OCI-LY1 (cell line): ENCODE measurements at regions not wholly inside any gene's neighbourhood (a gene's known extent, or its start where the extent isn't known, plus 50 kb on each side); places are given as distances from the start of the nearest gene placed in this dataset.

ENCODE experiments used
- H2AFZ ChIP-seq: fragments of 200-600 bp; sonication (generic), shearing (Covaris generic); 2 replicates; pipeline ENCODE4 v1.6.0; 2014; ENCODE audit warnings: antibody characterized with exemption, mild to moderate bottlenecking, low read length
- H3F3A ChIP-seq: fragments of 200-600 bp; sonication (generic), shearing (Covaris generic); 2 replicates; pipeline ENCODE4 v1.6.0; 2014; ENCODE audit warnings: mild to moderate bottlenecking, antibody characterized with exemption, low read length, moderate library complexity; ENCODE audit not compliant: insufficient read depth
- H3K27ac ChIP-seq: fragments of 200-600 bp; sonication (generic); 2 replicates; pipeline ENCODE4 v1.5.1; 2014; ENCODE audit warnings: low read length, mixed run types, mild to moderate bottlenecking, low read depth; ENCODE audit not compliant: poor library complexity, severe bottlenecking
- H3K27me3 ChIP-seq: fragments of 200-600 bp; sonication (generic); 2 replicates; pipeline ENCODE4 v1.6.0; 2014; ENCODE audit warnings: antibody characterized with exemption, mild to moderate bottlenecking, low read length, moderate library complexity; ENCODE audit not compliant: insufficient read depth
- H3K36me3 ChIP-seq: fragments of 200-600 bp; sonication (generic); 2 replicates; pipeline ENCODE4 v1.6.1; 2014; ENCODE audit warnings: mild to moderate bottlenecking, antibody characterized with exemption, low read length, moderate library complexity, mixed read lengths; ENCODE audit not compliant: insufficient read depth
- H3K4me1 ChIP-seq: fragments of 200-600 bp; sonication (generic); 2 replicates; pipeline ENCODE4 v1.5.1; 2014; ENCODE audit warnings: mild to moderate bottlenecking, low read length, moderate library complexity; ENCODE audit not compliant: insufficient read depth, severe bottlenecking
- H3K4me2 ChIP-seq: fragments of 200-600 bp; sonication (generic), shearing (Covaris generic); 2 replicates; pipeline ENCODE4 v1.6.1; 2014; ENCODE audit warnings: low read length
- H3K4me3 ChIP-seq: fragments of 200-600 bp; sonication (generic); 2 replicates; pipeline ENCODE4 v1.5.1; 2014; ENCODE audit warnings: low read length, low read depth, mild to moderate bottlenecking, mixed read lengths; ENCODE audit not compliant: poor library complexity, severe bottlenecking
- H3K79me2 ChIP-seq: fragments of 200-600 bp; shearing (Covaris generic); 2 replicates; pipeline ENCODE4 v1.6.1; 2016; ENCODE audit warnings: mixed run types, low read length, mixed read lengths; ENCODE audit not compliant: insufficient read depth
- H3K9ac ChIP-seq: fragments of 200-600 bp; sonication (generic), shearing (Covaris generic); 2 replicates; pipeline ENCODE4 v1.6.1; 2014; ENCODE audit warnings: mild to moderate bottlenecking, low read length, mixed read lengths
- H3K9me2 ChIP-seq: fragments of 200-600 bp; sonication (generic), shearing (Covaris generic); 2 replicates; pipeline ENCODE4 v1.6.1; 2014; ENCODE audit warnings: low read depth, mild to moderate bottlenecking, low read length, mixed read lengths
- H3K9me3 ChIP-seq: fragments of 200-600 bp; shearing (Covaris generic); 2 replicates; pipeline ENCODE4 v1.6.1; 2014; ENCODE audit warnings: low read length, mixed read lengths
- H4K20me1 ChIP-seq: fragments of 200-600 bp; sonication (generic), shearing (Covaris generic); 2 replicates; pipeline ENCODE4 v1.6.0; 2016; ENCODE audit warnings: mild to moderate bottlenecking, low read length; ENCODE audit not compliant: insufficient read depth
- CTCF ChIP-seq: fragments of 200-600 bp; sonication (generic), shearing (Covaris generic); IDR thresholded peaks from 2 replicates; pipeline ENCODE4 v1.5.1; 2017; ENCODE audit warnings: mild to moderate bottlenecking, antibody characterized with exemption, low read length, moderate library complexity, mixed read lengths
- EZH2 ChIP-seq: fragments of 200-600 bp; sonication (generic), shearing (Covaris generic); IDR thresholded peaks from 2 replicates; pipeline ENCODE4 v1.8.0; 2017; ENCODE audit warnings: borderline replicate concordance, mixed run types, mild to moderate bottlenecking, antibody characterized with exemption, low read length, moderate library complexity, mixed read lengths

- no peak overlapping the region for H3K4me3 ChIP-seq
- H2AFZ ChIP-seq = no peak overlapping the region
- H3K4me1 ChIP-seq = no peaks in the 10 kb centered on the region
- no peaks in the 10 kb centered on the region for H3K36me3 ChIP-seq
- H3K9ac ChIP-seq = no peak overlapping the region
- H3K9me3 ChIP-seq = no peaks in the 10 kb centered on the region
- no peaks in the 10 kb centered on the region for H3K9me2 ChIP-seq
- H3K4me2 ChIP-seq = no peak overlapping the region
- H3F3A ChIP-seq = no peaks in the 10 kb centered on the region
- peaks cover 5% of the 10 kb centered on the region; the same call in 1 of the 2 replicates for H3K27me3 ChIP-seq
- TF ChIP-seq CTCF (no peak), EZH2 (no peak)
- H3K27ac ChIP-seq = no peak overlapping the region
- no peaks in the 10 kb centered on the region for H3K79me2 ChIP-seq
- H4K20me1 ChIP-seq = no peaks in the 10 kb centered on the region
These were observed 512.7 kb downstream of the SHQ1 start for GRCh38 chr3:72335458-72336095.

DNA sequence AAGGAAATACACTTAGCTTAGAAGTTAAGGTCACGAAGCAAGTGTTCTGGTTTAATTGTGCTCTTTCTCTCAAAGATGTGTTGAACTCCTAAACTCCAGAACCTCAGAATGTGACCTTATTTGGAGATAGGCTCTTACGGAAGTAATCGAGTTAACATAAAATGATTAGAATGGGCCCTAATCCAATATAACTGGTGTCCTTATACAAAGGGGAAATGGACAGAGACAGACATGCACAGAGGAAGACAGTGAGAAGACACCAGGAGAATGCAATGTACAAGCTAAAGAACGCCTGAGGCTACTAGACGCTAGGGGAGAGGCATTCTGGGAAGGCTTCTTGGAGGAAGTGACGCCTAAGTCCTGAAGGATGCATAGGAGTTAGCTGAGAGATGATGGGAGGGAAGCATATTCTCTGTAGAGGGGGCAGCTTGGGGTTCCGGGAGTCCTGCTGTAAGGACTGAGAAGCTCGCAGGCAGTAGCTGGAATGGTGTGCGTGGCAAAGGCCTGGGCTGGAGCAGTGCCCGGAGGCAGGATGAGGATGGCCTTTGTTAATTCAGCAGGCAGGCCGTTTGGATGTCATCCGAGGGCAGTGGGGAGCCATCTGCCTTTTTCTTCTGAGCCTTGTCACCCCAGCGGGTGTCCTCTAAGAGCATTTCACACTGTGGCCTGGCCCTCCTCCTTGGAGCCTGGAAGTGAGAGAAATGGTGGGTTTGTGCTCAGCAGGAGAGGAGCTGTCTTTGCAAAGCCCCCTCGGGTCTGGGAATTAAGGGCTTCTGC lies 513.4 kb downstream of the SHQ1 start:
- Histone ChIP-seq H3K27ac (no peak overlapping the region), H3K9ac (no peak overlapping the region), H2AFZ (no peak overlapping the region), H3K36me3 (no peaks in the 10 kb centered on the region), H3K27me3 (peaks cover 5% of the 10 kb centered on the region; the same call in 1 of the 2 replicates), H3K4me2 (no peak overlapping the region), H3K9me2 (no peaks in the 10 kb centered on the region), H3K9me3 (no peaks in the 10 kb centered on the region), H3K4me1 (no peaks in the 10 kb centered on the region), H4K20me1 (no peaks in the 10 kb centered on the region), H3K4me3 (no peak overlapping the region), H3K79me2 (no peaks in the 10 kb centered on the region), H3F3A (no peaks in the 10 kb centered on the region)
- TF ChIP-seq CTCF (no peak), EZH2 (no peak)

GRCh38 chr3:72332689-72333088 lies 515.6 kb downstream of the SHQ1 start:
- no peak overlapping the region for H2AFZ ChIP-seq
- H3K9me2 ChIP-seq = no peaks in the 10 kb centered on the region
- H3K27me3 ChIP-seq = peaks cover 5% of the 10 kb centered on the region; the same call in 1 of the 2 replicates
- no peak overlapping the region for H3K4me2 ChIP-seq
- no peaks in the 10 kb centered on the region for H3K36me3 ChIP-seq
- no peaks in the 10 kb centered on the region for H3K9me3 ChIP-seq
- no peaks in the 10 kb centered on the region for H4K20me1 ChIP-seq
- TF ChIP-seq EZH2 (no peak), CTCF (no peak)
- no peak overlapping the region for H3K27ac ChIP-seq
- H3K4me1 ChIP-seq = no peaks in the 10 kb centered on the region
- no peak overlapping the region for H3K4me3 ChIP-seq
- no peaks in the 10 kb centered on the region for H3F3A ChIP-seq
- H3K9ac ChIP-seq = no peak overlapping the region
- H3K79me2 ChIP-seq = no peaks in the 10 kb centered on the region
